IMR-90 (cell line): ENCODE measurements at regions not wholly inside any gene's neighbourhood (a gene's known extent, or its start where the extent isn't known, plus 50 kb on each side); places are given as distances from the start of the nearest gene placed in this dataset.

Experiments
- ATAC-seq: fragments of 200-7000 bp; cut with Tn5 transposase; 2 replicates; pipeline ENCODE4 v1.9.1; 2020; ENCODE audit warnings: low read depth, mild to moderate bottlenecking, moderate library complexity
- BruUV-seq: library from RNA; stranded (reverse); fragments of 400-500 nt; replicated peaks from 2 replicates; lab custom pipeline; 2021; lab: Mats Ljungman, UMichigan
- CTCF ChIA-PET: fragments of 300-600 bp; formaldehyde crosslinking; extraction: SDS; loops from one replicate; lab custom pipeline; 2021; ENCODE audit warnings: antibody characterized with exemption; lab: Yijun Ruan, JAX
- POLR2A ChIA-PET: fragments of 300-600 bp; sonication (Branson Sonifier 250); formaldehyde crosslinking; loops from one replicate; lab custom pipeline; 2022; ENCODE audit warnings: antibody characterized with exemption; ENCODE audit not compliant: unreplicated experiment; lab: Charles Lee
- DNase-seq: peaks from one replicate; pipeline ENCODE4 v3.0.0; 2013
- H2AFZ ChIP-seq: replicated peaks from 2 replicates; pipeline ENCODE3; 2013; ENCODE audit warnings: low read length, mild to moderate bottlenecking; ENCODE audit not compliant: poor library complexity
- H2AK5ac ChIP-seq: 2 replicates; pipeline ENCODE4 v1.6.1; 2013; ENCODE audit warnings: low read depth, low read length, inconsistent platforms
- H2AK9ac ChIP-seq: replicated peaks from 2 replicates; pipeline ENCODE3; 2013; ENCODE audit warnings: mild to moderate bottlenecking, low read depth, low read length, moderate library complexity; ENCODE audit not compliant: poor library complexity
- H2BK120ac ChIP-seq: 2 replicates; pipeline ENCODE4 v1.6.1; 2013; ENCODE audit warnings: low read depth, low read length, inconsistent platforms
- H2BK15ac ChIP-seq: 3 replicates; pipeline ENCODE4 v1.6.1; 2013; ENCODE audit warnings: low read depth, low read length, inconsistent platforms
- H2BK20ac ChIP-seq: 2 replicates; pipeline ENCODE4 v1.6.1; 2013; ENCODE audit warnings: low read depth, mild to moderate bottlenecking, inconsistent platforms, low read length, moderate library complexity
- H2BK5ac ChIP-seq: 2 replicates; pipeline ENCODE4 v1.6.1; 2013; ENCODE audit warnings: mild to moderate bottlenecking, low read depth, low read length, inconsistent platforms; ENCODE audit not compliant: poor library complexity, severe bottlenecking
- H3K14ac ChIP-seq: replicated peaks from 2 replicates; pipeline ENCODE4 v1.6.1; 2013; ENCODE audit warnings: low read depth, low read length, inconsistent platforms
- H3K18ac ChIP-seq: 2 replicates; pipeline ENCODE4 v1.6.1; 2013; ENCODE audit warnings: low read depth, low read length, control low read depth
- H3K23ac ChIP-seq: 2 replicates; pipeline ENCODE4 v1.6.1; 2013; ENCODE audit warnings: low read depth, low read length, inconsistent platforms
- H3K27ac ChIP-seq: 2 replicates; pipeline ENCODE4 v1.5.1; 2013; ENCODE audit warnings: mild to moderate bottlenecking, control low read depth, low read length; ENCODE audit not compliant: insufficient read depth
- H3K27me3 ChIP-seq: 2 replicates; pipeline ENCODE4 v1.6.1; 2013; ENCODE audit warnings: low read length; ENCODE audit not compliant: control insufficient read depth, insufficient read depth
- H3K36me3 ChIP-seq: 2 replicates; pipeline ENCODE4 v1.6.1; 2013; ENCODE audit warnings: low read length, mixed read lengths; ENCODE audit not compliant: control insufficient read depth, insufficient read depth
- H3K4ac ChIP-seq: 2 replicates; pipeline ENCODE4 v1.6.1; 2013; ENCODE audit warnings: low read depth, low read length, inconsistent platforms
- H3K4me1 ChIP-seq: 2 replicates; pipeline ENCODE4 v1.6.1; 2013; ENCODE audit warnings: low read length, mixed read lengths; ENCODE audit not compliant: control insufficient read depth, insufficient read depth
- H3K4me2 ChIP-seq: 2 replicates; pipeline ENCODE4 v1.6.1; 2013; ENCODE audit warnings: low read depth, mild to moderate bottlenecking, control low read depth, low read length, moderate library complexity
- H3K4me3 ChIP-seq: 2 replicates; pipeline ENCODE4 v1.5.1; 2013; ENCODE audit warnings: low read depth, mild to moderate bottlenecking, control low read depth, low read length, moderate library complexity; ENCODE audit not compliant: insufficient read depth
- H3K56ac ChIP-seq: 2 replicates; pipeline ENCODE4 v1.6.1; 2013; ENCODE audit warnings: low read length, inconsistent platforms; ENCODE audit not compliant: insufficient read depth; ENCODE audit errors: extremely low read depth
- H3K79me1 ChIP-seq, 2 experiments: 2 replicates each; pipeline ENCODE4 v1.6.1; 2013; ENCODE audit warnings: low read length in 2 of 2, inconsistent platforms in 1 of 2, low read depth in 1 of 2
- H3K9ac ChIP-seq: 2 replicates; pipeline ENCODE4 v1.6.1; 2013; ENCODE audit warnings: low read depth, low read length, control low read depth
- H3K9me1 ChIP-seq: 2 replicates; pipeline ENCODE4 v1.6.1; 2013; ENCODE audit warnings: low read length, inconsistent platforms; ENCODE audit not compliant: insufficient read depth
- H3K9me3 ChIP-seq: 2 replicates; pipeline ENCODE4 v1.6.1; 2013; ENCODE audit warnings: low read length; ENCODE audit not compliant: control insufficient read depth, insufficient read depth
- H4K20me1 ChIP-seq: 2 replicates; pipeline ENCODE4 v1.6.1; 2013; ENCODE audit warnings: low read length, inconsistent platforms; ENCODE audit not compliant: insufficient read depth
- H4K5ac ChIP-seq: 2 replicates; pipeline ENCODE4 v1.6.1; 2013; ENCODE audit warnings: mild to moderate bottlenecking, low read depth, low read length, control low read depth
- H4K8ac ChIP-seq, 2 experiments: 2 replicates each; pipeline ENCODE4 v1.6.1; 2013; ENCODE audit warnings: low read depth in 2 of 2, low read length in 2 of 2, control low read depth in 1 of 2, inconsistent platforms in 1 of 2
- H4K91ac ChIP-seq: 2 replicates; pipeline ENCODE4 v1.6.1; 2013; ENCODE audit warnings: low read depth, low read length, inconsistent platforms; ENCODE audit not compliant: insufficient read depth
- ELK1 ChIP-seq: fragments of 150-350 bp; IDR thresholded peaks from 2 replicates; pipeline ENCODE4 v1.6.1; 2016; ENCODE audit warnings: low read depth, mild to moderate bottlenecking, low read length, moderate library complexity, borderline replicate concordance
- MAFK ChIP-seq: IDR thresholded peaks from 2 replicates; pipeline ENCODE4 v1.6.1; 2012; ENCODE audit warnings: low read depth, low read length, improper control_type of control experiment
- NFE2L2 ChIP-seq: fragments of 150-350 bp; IDR thresholded peaks from 2 replicates; pipeline ENCODE4 v1.6.1; 2016; ENCODE audit warnings: low read depth, mild to moderate bottlenecking, low read length
- WGBS, 2 experiments: methylation state at CpG; one replicate each; pipeline versions ENCODE4 v1.1.5 to v1.1.7; 2013; ENCODE audit warnings: missing lambda C conversion rate in 2 of 2; ENCODE audit not compliant: insufficient read length in 1 of 2; ENCODE audit errors: extremely low coverage in 2 of 2; 5-methylcytosine and 5-hydroxymethylcytosine counted together
- dilution Hi-C: fragments of 300-500 bp; cut with HindIII; formaldehyde crosslinking; loops from one replicate; pipeline ENCODE4 v1.14.3; 2018; ENCODE audit warnings: low sequenced_read_pairs; ENCODE audit not compliant: unreplicated experiment
- in situ Hi-C: fragments of 300-500 bp; cut with MboI; formaldehyde crosslinking; loops from 3 replicates; pipeline ENCODE4 v1.14.3; 2019; ENCODE audit warnings: low sequenced_read_pairs, inconsistent platforms, mixed read lengths
- intact Hi-C: fragments of 100-400 bp; cut with micrococcal nuclease; formaldehyde crosslinking; loops from 2 replicates; pipeline ENCODE4 v1.10.0; 2022
- TF ChIP-seq, protein P1 (sequence below): fragments of 150-350 bp; IDR thresholded peaks from 2 replicates; pipeline ENCODE4 v1.6.1; 2017; ENCODE audit warnings: mild to moderate bottlenecking, antibody characterized with exemption, low read length, low read depth

GRCh38 chr13:107078229-107078765, 510.4 kb upstream of the ARGLU1 start:
- Histone ChIP-seq H3K56ac (no peak overlapping the region), H2BK5ac (no peak overlapping the region), H3K9me1 (no peaks in the 10 kb centered on the region), H3K4me2 (no peak overlapping the region), H2AFZ (no peak overlapping the region), H3K23ac (no peak overlapping the region), H3K27ac (no peak overlapping the region), H3K36me3 (no peaks in the 10 kb centered on the region), H3K4me1 (no peaks in the 10 kb centered on the region), H4K20me1 (no peaks in the 10 kb centered on the region), H3K27me3 (peaks cover 6% of the 10 kb centered on the region), H4K91ac (no peak overlapping the region), H3K79me1 (no peaks in the 10 kb centered on the region), H3K14ac (no peak overlapping the region), H2AK9ac (no peak overlapping the region), H4K5ac (no peak overlapping the region), H2BK20ac (no peak overlapping the region), H2BK15ac (no peak overlapping the region), H3K9me3 (no peaks in the 10 kb centered on the region), H4K8ac (no peak overlapping the region), H2AK5ac (no peak overlapping the region), H3K9ac (no peak overlapping the region), H3K4me3 (no peak overlapping the region), H2BK120ac (no peak overlapping the region), H3K18ac (no peak overlapping the region), H3K4ac (no peak overlapping the region)
- CTCF ChIA-PET, result no interaction called here
- dilution Hi-C loops (no loop called here), in situ Hi-C loops (no loop called here), intact Hi-C loops (no loop called here)
- POLR2A ChIA-PET, result no interaction called here
- WGBS, 2 experiments, result no CpG with 5 or more reads among the region's 6 CpGs
- no peak for ATAC-seq
- no TSS peak for BruUV-seq
- no peak for DNase-seq
- no peak for TF ChIP-seq NFE2L2
- no peak for TF ChIP-seq MAFK
- TF ChIP-seq ELK1, result no peak
- TF ChIP-seq, protein P1, sequence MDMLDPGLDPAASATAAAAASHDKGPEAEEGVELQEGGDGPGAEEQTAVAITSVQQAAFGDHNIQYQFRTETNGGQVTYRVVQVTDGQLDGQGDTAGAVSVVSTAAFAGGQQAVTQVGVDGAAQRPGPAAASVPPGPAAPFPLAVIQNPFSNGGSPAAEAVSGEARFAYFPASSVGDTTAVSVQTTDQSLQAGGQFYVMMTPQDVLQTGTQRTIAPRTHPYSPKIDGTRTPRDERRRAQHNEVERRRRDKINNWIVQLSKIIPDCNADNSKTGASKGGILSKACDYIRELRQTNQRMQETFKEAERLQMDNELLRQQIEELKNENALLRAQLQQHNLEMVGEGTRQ, result no peak
